ENCODE measurements at regions not wholly inside any gene's neighbourhood (a gene's known extent, or its start where the extent isn't known, plus 50 kb on each side); places are given as distances from the start of the nearest gene placed in this dataset.

DNA sequence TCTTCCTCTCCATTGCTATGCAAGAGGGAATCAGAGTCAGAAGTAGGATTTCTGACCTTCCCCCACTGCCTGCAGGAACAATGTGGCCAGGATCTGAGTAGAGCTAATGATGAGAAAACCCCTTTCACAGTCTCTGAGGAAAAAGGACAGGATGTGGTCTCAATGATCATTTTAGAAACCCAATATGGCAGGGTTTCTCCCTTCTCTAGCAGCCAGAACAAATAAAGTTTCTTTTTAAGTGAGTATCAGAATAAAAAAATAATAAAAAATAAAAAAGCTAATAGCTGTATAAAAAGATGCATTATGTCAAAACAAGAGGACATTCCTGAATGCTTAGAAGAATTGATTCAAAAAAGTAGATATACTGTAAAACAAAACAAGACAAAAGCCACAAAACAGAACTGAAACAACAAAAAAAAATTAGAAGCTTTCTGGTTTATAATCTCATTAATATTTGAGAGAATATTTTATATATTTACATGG is 1124.9 kb upstream of the ZEB2 start:
- no peak for DNase-seq (ENCODE audit: low read depth)

DNA sequence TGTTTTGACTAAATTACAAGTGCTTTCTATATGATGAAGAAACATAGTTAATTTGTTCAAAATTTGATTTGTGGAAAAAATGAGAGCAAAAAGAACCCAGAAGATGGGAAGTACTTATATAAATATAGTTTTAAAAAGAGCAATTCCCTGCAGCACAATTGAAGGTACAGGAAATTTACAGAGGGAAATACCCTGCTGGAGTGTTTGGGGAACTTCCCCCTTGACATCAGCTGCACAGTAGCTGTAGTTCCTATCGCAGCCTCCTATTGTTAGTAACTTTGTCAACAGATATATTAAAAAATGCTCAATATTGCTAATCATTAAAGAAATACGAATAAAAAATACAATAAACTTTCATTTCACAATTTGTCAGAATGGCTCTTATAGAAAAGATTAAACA is 1118.8 kb upstream of the ZEB2 start:
- peak; percentile 10 for DNase-seq (ENCODE audit: low read depth)

DNA sequence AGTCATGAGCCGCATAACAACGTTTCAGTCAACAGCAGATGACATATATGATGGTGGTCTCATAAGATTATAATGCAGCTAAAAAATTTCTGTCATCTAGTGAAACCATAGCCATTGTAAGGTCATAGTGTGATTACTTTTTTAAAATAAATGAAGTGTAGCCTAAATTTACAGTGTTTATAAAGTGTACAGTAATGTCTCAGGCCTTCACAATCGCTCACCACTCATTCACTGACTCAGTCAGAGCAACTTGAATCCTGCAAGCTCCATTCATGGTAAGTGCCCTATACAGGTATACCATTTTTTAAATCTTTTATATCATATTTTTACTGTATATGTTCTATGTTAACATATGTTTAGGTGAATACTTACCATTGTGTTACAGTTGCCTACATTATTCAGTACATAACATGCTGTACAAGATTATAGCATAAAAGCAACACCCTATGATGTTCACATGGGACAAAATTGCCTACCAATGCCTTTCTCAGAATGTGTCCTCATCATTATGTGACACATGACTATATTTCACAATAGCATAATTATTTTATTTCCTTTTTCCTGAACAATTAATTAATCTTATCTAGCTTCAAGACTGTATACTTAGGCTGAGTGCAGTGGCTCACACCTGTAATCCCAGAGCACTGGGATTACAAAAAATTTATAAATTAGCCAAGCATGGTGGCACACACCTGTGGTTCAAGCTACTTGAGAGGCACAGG is 1115.9 kb upstream of the ZEB2 start:
- DNase-seq (ENCODE audit: low read depth): peak; percentile 42

DNA sequence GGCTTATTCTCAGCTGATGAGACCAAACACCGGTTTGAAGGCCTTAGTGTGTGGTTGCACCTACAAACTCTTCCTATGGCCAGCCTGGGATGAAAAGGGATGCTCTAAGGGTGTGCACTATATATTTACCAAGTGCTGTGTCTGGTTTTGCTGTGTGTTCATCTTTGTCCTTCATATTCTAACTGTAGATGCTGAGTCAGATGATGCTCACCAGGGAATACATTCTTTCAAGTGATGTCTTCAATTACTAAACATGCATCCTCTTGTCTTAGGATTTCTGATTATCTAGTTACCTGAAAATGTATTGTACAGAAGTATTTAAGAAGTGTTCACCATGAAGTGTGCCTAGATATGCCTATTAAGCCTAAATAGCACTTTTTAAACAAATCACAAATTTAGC is 1111.6 kb upstream of the ZEB2 start:
- DNase-seq (ENCODE audit: low read depth): peak; percentile 39

DNA sequence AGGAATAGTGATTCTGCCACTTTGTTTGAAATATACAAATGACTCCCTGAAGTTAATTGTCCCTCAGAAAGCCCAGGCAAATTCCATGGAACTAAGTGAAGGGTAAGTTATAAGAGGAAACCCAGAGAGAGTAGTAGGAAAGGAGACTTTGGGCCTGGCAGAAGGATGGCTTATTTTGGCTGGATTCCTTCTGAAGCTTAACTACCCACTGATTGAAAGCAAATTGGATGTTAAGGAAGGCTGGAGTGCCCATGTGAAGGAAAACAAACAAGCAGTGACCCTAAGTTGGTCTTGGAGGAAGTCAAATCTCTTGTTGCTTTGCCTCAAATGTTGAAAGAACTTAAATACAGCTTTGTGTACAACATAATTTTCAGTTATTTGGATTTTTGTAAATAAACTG is 1106.4 kb upstream of the ZEB2 start:
- DNase-seq (ENCODE audit: low read depth): no peak

DNA sequence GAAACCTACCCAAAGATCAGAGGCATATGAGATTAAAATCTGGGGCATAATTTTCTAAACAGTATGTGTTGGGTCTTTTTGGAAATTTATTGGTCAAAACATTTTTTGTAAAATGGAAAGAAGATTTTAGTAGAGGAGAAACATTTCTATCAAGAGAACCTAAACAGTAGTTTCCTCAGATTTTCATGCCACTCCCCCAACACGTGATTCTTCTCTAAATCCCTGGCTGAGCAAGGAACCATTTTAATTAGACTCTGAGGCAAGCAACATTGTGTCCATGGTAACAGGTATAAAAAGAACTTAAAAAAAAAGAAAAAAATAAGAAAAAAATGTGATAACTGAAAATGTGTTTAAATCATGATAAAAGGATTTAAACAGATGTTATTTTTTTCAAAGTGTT is 1105.2 kb upstream of the ZEB2 start:
- no peak for DNase-seq (ENCODE audit: low read depth)

DNA sequence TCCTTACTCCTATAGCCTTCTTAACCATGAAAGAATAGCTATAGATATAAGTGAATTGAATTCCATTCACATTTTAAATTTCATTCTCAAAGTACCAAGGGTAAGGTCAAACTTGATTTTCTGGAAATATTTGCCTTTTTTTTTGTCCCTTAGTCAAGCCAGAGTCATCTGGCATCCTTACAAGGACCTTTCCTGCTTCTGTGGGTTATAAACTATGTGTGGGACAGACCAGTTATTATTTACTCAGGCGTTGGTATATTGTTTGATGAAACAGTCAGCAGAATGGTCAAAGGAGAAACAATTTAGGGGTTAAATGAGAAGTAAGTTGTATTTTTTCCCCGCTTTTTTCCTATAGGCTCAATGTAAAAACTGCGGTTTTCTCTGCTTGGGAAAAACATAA is 1103.2 kb upstream of the ZEB2 start:
- peak; percentile 52 for DNase-seq (ENCODE audit: low read depth)

DNA sequence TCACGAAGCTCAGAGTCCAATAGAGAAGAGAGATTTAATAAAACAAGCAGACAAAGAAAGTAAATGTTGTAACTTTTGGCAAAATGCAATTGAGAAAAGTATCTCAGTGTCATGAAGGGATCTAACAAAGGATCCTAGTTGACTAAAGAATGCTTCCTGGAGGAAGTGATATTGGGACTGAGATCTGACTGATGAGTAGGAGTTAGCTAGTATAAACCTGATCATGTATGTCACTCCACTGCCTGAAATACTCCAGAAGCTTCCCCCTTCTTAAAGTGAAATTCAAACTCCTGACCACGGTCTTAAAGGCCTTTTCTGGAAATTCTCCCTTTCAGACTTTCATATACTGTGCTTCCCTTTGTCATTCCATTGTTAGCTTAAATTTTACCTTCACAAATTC is 1102.4 kb upstream of the ZEB2 start:
- no peak for DNase-seq (ENCODE audit: low read depth)

DNA sequence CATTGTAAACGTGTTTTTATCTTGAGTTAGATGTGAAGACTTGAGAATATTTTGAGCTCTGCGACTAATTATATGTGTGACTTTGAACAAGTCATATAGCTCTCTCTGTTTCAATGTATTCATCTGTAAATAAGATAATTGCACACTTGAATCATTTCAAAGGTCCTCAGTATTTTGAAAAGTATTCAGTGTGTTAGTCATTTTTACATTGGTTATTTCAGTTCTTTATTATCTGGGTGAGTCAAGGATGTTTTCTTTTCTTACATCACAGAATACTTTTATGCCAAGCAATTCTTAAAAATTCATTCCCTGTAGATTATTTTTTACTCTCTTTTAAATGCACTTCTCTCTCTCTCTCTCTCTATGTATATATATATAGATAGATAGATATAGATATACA is 1098.0 kb upstream of the ZEB2 start:
- DNase-seq (ENCODE audit: low read depth): peak; percentile 27

DNA sequence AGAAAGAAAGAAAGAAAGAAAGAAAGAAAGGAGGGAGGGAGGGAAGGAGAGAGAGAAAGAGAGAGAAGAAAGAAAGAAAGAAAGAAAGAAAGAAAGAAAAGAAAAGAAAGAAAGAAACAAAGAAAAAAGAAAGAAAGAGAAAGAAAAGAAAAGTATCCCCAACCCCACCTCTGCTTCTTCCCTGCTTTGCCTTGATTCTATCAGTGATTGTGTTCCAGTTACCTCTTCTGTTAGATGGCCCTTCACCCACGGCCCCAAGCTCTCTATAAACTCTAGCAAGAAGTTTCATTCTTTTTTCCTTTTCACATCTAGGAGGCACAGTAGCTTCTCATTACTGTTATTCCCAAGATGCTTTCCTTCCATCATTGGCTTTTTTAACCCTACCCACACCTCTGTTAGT is 1097.5 kb upstream of the ZEB2 start:
- DNase-seq (ENCODE audit: low read depth): no peak

DNA sequence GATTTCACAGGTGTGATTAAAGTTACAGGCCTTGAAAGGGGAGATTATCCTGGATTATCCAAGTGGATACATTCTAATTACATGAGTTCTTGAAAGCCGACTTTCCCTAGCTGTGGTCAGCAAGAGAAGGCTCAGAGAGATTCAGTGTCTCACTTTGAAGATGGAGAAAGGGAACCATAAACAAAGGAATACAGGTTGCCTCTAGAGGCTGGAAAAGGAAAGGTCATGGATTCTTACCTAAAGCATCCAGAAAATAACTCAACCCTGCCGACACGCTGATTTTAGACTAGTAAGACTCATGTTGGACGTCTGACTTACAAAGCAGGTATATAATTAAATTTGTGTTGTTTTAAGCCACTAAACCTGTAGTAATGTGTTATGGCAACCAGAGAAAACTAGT is 1095.7 kb upstream of the ZEB2 start:
- no peak for DNase-seq (ENCODE audit: low read depth)

DNA sequence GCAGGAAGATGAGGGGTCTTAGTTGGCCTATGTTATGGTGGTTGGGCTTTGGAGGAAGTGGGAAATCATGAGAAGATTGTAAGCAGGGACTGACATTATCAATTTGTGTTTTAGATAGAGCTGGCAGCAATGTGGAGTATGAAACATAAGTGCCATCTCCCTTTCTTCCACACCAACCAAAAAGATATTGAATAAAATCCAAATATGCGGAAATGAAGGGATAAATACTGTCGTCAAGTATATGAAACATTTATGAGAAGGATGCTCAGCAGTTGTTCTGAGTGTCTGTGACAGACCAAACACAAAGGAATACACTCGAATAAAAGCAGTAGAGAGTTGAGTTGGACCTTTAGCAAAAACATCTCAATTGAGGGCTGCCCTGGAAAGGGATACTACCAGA is 1090.0 kb upstream of the ZEB2 start:
- no peak for DNase-seq (ENCODE audit: low read depth)

DNA sequence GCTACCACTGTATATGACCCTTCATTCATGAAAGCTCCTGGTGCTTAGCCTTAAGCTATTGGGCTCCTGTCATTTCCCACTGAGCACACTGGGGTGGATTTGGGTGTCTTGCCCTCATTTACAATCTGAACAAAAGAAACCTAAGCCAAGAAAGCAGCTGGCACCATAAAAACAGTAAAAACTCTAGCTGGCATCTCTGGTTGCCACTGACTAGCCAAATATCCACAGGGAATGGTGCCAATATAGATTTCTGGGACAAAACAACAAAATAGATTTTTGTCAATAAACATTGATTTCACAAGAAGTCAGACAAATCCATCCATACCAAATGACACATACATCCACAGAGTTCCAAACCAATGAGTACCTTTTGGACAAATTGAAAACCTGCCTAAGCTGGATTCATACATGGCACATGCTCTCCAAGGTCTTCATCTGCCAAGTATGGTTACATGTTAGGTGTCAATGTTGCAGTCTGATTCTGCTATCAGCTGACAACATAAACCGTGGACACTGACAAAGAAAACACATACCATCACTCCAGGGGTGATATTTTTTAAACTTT is 1081.5 kb upstream of the ZEB2 start:
- peak; percentile 36 for DNase-seq (ENCODE audit: low read depth)

DNA sequence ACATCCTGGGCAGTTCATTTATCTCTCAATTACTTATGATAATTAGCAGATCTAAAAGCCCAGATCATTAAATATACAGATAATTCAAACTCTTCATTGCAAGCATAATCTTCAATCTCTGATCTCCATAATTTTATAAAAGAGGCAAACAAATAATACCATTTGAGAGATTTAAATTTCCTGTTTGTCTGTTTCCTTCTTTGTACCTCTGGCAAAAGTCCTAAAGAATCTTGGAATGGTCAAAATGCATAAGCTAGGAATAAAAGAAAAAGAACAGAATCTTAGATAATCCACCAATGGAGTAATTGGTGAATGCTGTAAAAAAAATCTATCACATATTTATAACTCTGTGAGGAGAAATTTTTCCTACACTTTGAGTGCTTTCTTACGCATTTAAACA is 1080.9 kb upstream of the ZEB2 start:
- no peak for DNase-seq (ENCODE audit: low read depth)

DNA sequence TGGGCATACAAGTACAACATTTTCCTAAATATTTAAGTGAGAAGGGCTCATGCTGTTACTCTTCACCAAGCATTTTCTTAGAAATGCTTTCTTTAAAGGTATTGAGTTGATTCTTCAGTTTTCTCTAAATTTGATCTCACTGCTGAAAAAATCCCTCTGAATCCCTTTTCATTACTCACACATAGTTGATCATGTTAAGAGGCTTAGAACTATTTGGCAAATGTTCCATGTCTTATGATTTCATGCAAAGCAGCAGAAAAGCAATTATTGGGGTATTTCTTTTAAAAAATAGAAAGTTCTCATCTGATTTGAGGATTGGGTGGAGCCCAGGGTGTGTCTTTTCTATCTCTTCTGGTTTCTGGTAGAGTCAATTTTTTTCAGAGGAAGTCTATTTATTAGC is 1079.8 kb upstream of the ZEB2 start:
- DNase-seq (ENCODE audit: low read depth): peak; percentile 53

DNA sequence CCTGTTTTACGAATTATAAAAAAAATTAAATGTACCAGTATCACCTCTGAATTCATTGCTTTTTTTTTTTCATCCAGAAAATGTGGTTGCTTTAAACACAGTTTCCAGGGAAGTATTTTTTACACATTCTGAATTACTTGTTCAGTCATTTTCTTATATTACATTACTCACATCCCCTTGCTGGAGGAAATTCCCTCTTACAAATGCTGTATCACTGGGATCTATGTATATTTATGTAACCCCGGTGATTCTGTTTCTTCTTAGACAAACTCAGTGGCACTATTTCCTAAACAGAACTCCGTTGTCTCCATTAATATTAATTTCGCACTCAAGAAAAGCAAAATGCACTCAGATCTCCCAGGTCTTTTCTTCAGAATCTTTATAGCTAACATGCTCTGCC is 1078.5 kb upstream of the ZEB2 start:
- peak; percentile 88 for DNase-seq (ENCODE audit: low read depth)

DNA sequence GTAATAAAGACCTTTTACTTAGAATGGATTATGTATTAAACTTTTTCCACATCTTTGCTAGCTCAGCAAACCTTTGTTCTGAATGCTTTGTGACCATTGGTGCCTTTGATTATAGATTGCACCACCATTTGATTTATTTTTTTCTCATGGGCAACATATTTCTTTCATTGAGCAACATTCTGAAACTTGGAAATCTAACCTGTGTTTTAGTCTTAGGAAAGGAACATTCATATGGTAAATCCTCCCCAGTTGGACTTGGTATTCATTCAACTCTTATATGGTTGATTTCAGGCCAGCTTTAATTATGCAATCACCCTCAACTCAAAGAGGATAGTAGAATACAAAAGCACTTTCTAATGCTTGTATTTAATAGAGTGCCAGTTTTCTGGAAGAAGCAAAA is 1077.9 kb upstream of the ZEB2 start:
- no peak for DNase-seq (ENCODE audit: low read depth)

DNA sequence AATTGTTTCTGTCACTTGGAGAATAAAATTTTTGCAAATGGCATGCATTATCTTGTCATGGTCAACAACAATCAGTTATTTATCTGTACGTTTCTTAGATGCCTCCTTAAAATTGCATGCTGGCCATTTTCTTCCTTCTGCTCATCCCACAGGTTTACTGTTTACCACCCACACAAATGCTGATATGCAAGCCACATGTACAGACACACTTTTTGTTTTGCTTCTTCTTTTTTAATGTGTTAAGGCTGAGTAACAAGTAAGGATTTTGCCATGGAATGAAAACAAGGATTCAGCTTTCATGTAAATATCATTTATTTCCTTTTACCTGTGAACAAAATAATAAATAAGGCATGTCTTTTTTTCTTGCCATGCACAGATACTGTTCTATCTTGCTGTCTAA is 1077.1 kb upstream of the ZEB2 start:
- DNase-seq (ENCODE audit: low read depth): peak; percentile 13

DNA sequence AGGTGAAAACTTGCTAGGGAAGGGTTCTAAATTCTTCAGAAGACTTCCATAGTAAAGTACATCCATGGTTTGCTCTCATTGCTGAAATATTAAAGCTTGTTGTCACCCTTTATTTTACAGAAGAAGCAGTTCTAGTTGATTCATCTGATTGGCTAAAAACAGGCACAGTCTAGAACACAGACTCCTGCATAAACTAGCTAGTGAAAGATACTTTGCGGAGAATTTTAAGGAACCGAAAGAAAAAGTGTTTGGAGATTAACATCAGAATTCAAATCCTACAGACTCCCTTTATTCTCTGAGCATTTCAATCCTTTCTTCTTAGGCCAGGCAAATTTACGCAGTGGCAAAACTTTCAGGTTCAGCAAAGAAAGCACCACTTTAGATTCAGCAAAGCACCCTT is 1076.5 kb upstream of the ZEB2 start:
- no peak for DNase-seq (ENCODE audit: low read depth)

DNA sequence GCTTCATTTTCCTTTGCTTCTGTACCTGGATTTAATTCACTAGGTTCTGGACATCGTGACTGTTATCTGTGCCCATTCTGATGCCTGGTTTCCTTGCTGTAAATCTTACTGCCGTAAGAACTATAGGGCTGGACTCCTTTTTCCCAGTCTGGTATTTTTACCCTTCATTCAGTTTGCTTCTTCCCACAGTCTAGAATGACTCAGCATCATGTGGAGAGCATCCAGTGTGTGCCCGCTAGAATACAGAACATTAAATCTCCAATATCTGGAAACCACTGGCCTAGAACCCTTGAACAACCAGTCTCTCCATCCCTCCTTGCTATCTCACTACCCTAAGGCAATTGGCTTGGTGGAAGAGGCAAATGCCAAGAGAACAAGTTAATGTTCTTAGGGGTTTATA is 1075.4 kb upstream of the ZEB2 start:
- DNase-seq (ENCODE audit: low read depth): peak; percentile 48

DNA sequence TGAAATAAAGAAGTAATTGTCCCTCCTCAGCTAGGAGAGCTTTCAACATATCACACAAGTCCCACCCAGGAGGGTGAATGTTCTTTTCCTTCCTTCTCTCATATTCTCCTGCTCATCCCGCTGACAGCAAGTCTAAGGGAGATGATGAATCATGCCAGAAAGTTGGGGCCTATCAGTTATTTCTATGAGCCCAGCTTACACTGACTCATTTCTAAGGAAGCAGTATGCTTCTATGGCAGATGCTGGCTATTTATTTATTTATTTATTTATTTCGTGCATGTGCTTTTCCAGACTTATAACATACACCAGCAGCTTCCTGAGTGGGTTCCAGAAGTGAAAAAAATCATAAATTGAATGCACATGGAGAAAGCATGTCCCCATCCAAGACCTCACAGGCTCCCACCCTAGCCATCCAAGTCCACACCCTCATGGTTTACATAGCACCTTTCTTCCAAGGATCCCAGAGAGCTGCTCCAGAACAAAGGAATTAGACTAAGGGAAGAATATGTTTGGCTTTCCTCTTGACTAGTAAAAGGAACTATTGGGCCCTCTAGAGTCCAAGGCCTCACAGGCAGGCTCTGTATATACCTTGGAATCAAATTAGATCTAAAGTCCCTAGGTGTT is 1074.2 kb upstream of the ZEB2 start:
- peak; percentile 97 for DNase-seq (ENCODE audit: low read depth)

DNA sequence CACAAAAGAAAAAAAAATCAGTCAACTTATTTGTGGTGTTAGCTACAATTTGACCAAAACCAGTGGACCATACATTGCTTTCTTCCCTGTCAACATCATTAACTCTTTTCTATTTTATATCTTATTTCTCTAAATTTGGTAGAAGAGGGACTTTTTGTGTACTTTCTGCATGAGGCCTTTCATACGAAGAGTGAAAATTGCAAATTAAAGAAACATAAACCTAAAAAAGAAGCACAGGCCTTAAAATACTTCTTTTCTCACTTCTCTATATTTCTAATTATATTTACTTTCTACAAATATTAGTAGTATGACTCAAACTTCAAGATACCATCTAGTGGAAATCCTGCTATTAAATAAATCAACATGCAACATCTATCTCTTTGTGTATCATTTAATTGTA is 1073.4 kb upstream of the ZEB2 start:
- peak; percentile 14 for DNase-seq (ENCODE audit: low read depth)

DNA sequence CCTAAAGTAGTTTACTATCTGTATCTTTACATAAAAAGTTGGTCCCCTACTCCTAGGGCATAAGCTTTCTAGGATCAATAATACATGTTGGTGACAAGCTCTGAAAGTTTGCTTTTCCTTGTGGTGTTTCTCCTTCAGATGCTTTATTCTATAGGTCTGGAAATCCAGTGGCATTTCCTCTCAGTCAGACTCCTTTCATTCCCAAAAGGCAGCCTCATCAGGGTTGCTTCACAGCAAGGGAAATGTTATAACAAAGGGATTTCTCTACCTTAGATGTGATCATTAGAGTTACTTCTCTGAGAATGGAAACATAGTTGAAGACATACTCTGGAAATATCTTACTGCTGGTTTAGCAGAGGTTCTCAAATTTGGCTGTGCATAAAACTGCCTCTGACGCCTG is 1072.4 kb upstream of the ZEB2 start:
- DNase-seq (ENCODE audit: low read depth): peak; percentile 38
